ENCODE measurements at regions not wholly inside any gene's neighbourhood (a gene's known extent, or its start where the extent isn't known, plus 50 kb on each side); places are given as distances from the start of the nearest gene placed in this dataset.

DNA sequence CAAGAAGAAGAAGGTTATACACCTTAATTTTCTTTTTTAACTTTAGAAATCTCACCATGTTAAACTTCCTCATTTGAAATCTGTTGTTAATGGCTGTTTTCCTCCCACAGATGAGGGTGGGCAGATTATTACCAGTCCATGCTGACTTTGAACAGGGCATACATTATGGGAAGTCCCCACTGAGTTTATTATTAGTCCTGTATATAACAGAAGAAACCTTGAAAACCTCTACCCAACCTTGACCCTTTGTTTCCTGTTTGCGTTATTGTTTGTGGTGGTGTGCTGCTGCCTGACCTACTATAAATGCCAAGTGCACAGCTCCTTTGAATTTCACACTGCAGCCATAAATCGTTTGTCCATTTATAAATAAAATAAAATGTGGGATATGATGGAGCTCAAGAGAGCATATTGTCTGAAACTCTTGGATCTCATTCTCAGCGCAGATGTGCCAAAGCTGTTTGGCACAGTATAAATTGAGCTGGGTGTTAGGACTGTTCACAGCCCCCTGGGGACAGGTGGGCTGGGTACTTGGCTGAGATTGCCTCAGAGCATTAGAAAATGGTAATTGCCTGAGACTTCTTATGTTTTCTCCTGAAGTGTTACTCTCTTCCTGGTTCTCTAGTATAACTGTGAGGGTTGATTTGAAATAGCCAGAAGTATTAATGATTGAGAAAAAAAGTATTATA lies 139.6 kb downstream of the SPATA31D1 start:
- no peaks in the 10 kb centered on the region for H3K4me1 ChIP-seq
- H3K9me3 ChIP-seq, result no peaks in the 10 kb centered on the region
- TF ChIP-seq, protein P1, sequence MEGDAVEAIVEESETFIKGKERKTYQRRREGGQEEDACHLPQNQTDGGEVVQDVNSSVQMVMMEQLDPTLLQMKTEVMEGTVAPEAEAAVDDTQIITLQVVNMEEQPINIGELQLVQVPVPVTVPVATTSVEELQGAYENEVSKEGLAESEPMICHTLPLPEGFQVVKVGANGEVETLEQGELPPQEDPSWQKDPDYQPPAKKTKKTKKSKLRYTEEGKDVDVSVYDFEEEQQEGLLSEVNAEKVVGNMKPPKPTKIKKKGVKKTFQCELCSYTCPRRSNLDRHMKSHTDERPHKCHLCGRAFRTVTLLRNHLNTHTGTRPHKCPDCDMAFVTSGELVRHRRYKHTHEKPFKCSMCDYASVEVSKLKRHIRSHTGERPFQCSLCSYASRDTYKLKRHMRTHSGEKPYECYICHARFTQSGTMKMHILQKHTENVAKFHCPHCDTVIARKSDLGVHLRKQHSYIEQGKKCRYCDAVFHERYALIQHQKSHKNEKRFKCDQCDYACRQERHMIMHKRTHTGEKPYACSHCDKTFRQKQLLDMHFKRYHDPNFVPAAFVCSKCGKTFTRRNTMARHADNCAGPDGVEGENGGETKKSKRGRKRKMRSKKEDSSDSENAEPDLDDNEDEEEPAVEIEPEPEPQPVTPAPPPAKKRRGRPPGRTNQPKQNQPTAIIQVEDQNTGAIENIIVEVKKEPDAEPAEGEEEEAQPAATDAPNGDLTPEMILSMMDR (IDR thresholded peaks at IDR 0.05), result no peak
- H3K4me3 ChIP-seq, result no peak overlapping the region
- no peak overlapping the region for H3K27ac ChIP-seq
- DNase-seq (ENCODE audit: low spot score), result no peak
- H3K36me3 ChIP-seq, result no peaks in the 10 kb centered on the region
- no peaks in the 10 kb centered on the region for H3K27me3 ChIP-seq

DNA sequence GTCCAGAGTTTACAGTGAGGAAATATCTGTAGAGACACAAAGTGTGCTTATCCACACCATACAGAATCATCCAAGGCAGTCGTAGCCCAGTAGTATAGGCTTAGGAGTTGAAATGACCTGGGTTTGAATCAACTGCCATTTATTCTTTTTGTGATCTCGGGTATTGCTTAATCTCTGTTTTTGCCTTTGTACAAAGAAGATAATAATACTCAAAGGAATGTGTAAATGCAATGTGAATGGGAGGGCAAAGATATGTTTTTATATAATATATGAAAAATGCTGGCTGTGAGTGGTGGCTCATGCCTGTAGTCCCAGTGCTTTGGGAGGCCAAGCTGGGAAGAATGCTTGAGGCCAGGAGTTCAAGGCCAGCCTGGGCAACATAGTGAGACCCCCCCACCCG lies 141.1 kb downstream of the SPATA31D1 start:
- TF ChIP-seq, protein P1 (IDR thresholded peaks at IDR 0.05), result no peak
- Histone ChIP-seq H3K4me1 (no peaks in the 10 kb centered on the region), H3K27ac (no peak overlapping the region), H3K36me3 (no peaks in the 10 kb centered on the region), H3K9me3 (no peaks in the 10 kb centered on the region), H3K27me3 (no peaks in the 10 kb centered on the region), H3K4me3 (no peak overlapping the region)
- DNase-seq (ENCODE audit: low spot score), result no peak

DNA sequence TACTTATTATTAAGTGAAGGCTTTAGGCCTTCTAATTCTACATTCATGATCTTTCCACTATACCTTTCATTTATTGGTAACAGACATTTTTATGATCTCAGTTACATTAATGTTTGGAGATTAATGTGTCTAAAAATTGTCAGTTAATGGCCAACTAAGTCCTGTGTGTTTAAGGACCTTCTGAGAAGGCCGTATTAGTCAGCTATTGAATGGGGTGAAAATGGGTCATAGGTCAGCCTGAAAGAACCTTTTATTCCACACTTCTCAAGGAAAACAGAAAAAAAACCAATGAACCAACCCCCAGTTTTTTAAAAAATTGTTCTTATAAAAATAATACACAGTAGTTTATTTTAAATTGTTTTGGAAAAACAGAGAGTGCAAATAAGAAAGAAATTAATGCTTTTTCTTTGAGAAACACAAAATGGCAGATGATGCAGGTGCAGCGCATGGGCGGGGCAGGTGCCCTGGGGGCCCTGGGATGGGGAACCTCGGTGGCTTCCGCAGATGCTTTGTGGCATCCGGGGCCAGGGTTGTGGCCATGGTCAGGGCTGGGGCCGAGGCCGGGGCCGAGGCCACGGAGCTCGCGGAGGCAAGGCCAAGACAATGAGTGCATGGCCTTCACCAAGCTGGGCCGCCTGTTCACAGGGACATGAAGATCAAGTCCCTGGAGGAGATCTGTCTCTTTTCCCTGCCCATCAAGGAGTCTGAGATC lies 141.9 kb downstream of the SPATA31D1 start:
- Histone ChIP-seq H3K4me1 (no peaks in the 10 kb centered on the region), H3K27me3 (no peaks in the 10 kb centered on the region), H3K4me3 (no peak overlapping the region), H3K27ac (no peak overlapping the region), H3K9me3 (no peaks in the 10 kb centered on the region), H3K36me3 (no peaks in the 10 kb centered on the region)
- no peak for DNase-seq (ENCODE audit: low spot score)
- TF ChIP-seq, protein P1 (IDR thresholded peaks at IDR 0.05), result no peak

DNA sequence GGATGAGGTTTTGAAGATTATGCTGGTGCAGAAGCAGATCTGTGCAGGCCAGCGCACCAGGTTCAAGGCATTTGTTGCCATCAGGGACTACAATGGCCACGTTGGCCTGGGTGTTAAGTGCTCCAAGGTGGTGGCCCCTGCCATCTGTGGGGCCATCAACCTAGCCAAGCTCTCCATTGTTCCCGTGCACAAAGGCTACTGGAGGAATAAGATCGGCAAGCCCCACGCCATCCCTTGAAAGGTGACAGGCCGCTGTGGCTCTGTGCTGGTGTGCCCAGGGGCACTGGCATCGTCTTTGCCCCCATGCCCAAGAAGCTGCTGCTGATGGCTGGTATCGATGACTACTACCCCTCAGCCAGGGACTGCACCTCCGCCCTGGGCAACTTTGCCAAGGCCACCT lies 142.5 kb downstream of the SPATA31D1 start:
- H3K9me3 ChIP-seq, result no peaks in the 10 kb centered on the region
- no peak overlapping the region for H3K27ac ChIP-seq
- H3K4me3 ChIP-seq, result no peak overlapping the region
- no peaks in the 10 kb centered on the region for H3K36me3 ChIP-seq
- DNase-seq (ENCODE audit: low spot score), result no peak
- TF ChIP-seq, protein P1 (IDR thresholded peaks at IDR 0.05), result no peak
- no peaks in the 10 kb centered on the region for H3K4me1 ChIP-seq
- no peaks in the 10 kb centered on the region for H3K27me3 ChIP-seq

DNA sequence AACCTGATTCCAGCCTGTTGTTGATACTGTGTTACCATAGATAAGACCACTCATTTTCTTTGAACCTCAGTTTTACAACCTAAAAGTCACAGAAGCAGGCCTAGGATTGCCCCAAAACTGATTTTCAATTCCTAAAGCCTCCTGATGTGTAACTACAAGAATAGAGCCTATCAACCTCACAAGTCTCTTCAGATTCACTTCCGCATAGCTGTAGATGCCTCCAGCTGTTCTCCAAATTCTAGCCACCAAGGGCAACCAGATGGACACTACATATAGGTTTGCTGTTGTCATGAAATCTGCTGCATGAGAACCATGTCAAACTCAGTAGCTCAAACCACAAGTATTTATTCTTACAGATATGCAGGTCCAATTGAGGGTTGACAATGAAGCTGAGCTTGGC lies 143.5 kb downstream of the SPATA31D1 start:
- no peaks in the 10 kb centered on the region for H3K36me3 ChIP-seq
- no peaks in the 10 kb centered on the region for H3K9me3 ChIP-seq
- no peaks in the 10 kb centered on the region for H3K27me3 ChIP-seq
- TF ChIP-seq, protein P1 (IDR thresholded peaks at IDR 0.05), result no peak
- no peak overlapping the region for H3K4me3 ChIP-seq
- H3K4me1 ChIP-seq, result no peaks in the 10 kb centered on the region
- no peak overlapping the region for H3K27ac ChIP-seq
- no peak for DNase-seq (ENCODE audit: low spot score)

All from right atrium auricular region (tissue), 2 donors.